ENCODE measurements at regions not wholly inside any gene's neighbourhood (a gene's known extent, or its start where the extent isn't known, plus 50 kb on each side); places are given as distances from the start of the nearest gene placed in this dataset.
"Not testable (repeated sequence)": the region's sequence is repeated elsewhere in the genome, so short reads cannot be mapped to it uniquely, and the experiment has no call there.

GRCh38 chr16:79386299-79386698 lies 214.2 kb downstream of the MAF start:
- no peak for DNase-seq (ENCODE audit: low read depth, low spot score)
- H3K36me3 Mint-ChIP-seq (ENCODE audit: low read depth) = no peaks in the 10 kb centered on the region
- no peak overlapping the region for H3K4me3 Mint-ChIP-seq
- no peak overlapping the region for H3K27ac Mint-ChIP-seq (ENCODE audit: unreplicated experiment)
- peaks cover under 1% of the 10 kb centered on the region for H3K4me1 Mint-ChIP-seq
- no peaks in the 10 kb centered on the region for H3K27me3 Mint-ChIP-seq (ENCODE audit: low read depth)
- H3K9me3 Mint-ChIP-seq = no peaks in the 10 kb centered on the region
- no peak for TF ChIP-seq CTCF (conservative IDR thresholded peaks at IDR 0.05)

- no peak for TF ChIP-seq CTCF (conservative IDR thresholded peaks at IDR 0.05)
- no peaks in the 10 kb centered on the region for H3K36me3 Mint-ChIP-seq (ENCODE audit: low read depth)
- H3K27ac Mint-ChIP-seq (ENCODE audit: unreplicated experiment) = no peak overlapping the region
- H3K27me3 Mint-ChIP-seq (ENCODE audit: low read depth) = peaks cover 3% of the 10 kb centered on the region
- no peak for DNase-seq (ENCODE audit: low read depth, low spot score)
- no peak overlapping the region for H3K4me3 Mint-ChIP-seq
- H3K9me3 Mint-ChIP-seq = peaks cover 3% of the 10 kb centered on the region
- H3K4me1 Mint-ChIP-seq = peaks cover 6% of the 10 kb centered on the region
These were observed 218.9 kb downstream of the MAF start for GRCh38 chr16:79381603-79382042.

- H3K36me3 Mint-ChIP-seq (ENCODE audit: low read depth) = no peaks in the 10 kb centered on the region
- TF ChIP-seq CTCF (conservative IDR thresholded peaks at IDR 0.05) = no peak
- H3K9me3 Mint-ChIP-seq = peaks cover 3% of the 10 kb centered on the region
- H3K27ac Mint-ChIP-seq (ENCODE audit: unreplicated experiment) = no peak overlapping the region
- DNase-seq (ENCODE audit: low read depth, low spot score) = no peak
- H3K27me3 Mint-ChIP-seq (ENCODE audit: low read depth) = peaks cover 3% of the 10 kb centered on the region
- H3K4me3 Mint-ChIP-seq = no peak overlapping the region
- peaks cover 6% of the 10 kb centered on the region for H3K4me1 Mint-ChIP-seq
These were observed 219.4 kb downstream of the MAF start for GRCh38 chr16:79380995-79381602.

- Mint-ChIP-seq H3K4me1 (peaks cover 6% of the 10 kb centered on the region), H3K27me3 (ENCODE audit: low read depth) (peaks cover 6% of the 10 kb centered on the region), H3K4me3 (no peak overlapping the region), H3K36me3 (ENCODE audit: low read depth) (no peaks in the 10 kb centered on the region), H3K9me3 (peaks cover 6% of the 10 kb centered on the region), H3K27ac (ENCODE audit: unreplicated experiment) (no peak overlapping the region)
- DNase-seq (ENCODE audit: low read depth, low spot score) = no peak
- TF ChIP-seq CTCF (conservative IDR thresholded peaks at IDR 0.05) = no peak
These were observed 221.4 kb downstream of the MAF start for GRCh38 chr16:79379095-79379494.

GRCh38 chr16:79377082-79377481 lies 223.5 kb downstream of the MAF start:
- H3K9me3 Mint-ChIP-seq; DNase-seq (ENCODE audit: low read depth, low spot score); H3K36me3 Mint-ChIP-seq (ENCODE audit: low read depth); H3K4me1 Mint-ChIP-seq; H3K4me3 Mint-ChIP-seq; H3K27me3 Mint-ChIP-seq (ENCODE audit: low read depth); H3K27ac Mint-ChIP-seq (ENCODE audit: unreplicated experiment): not testable (repeated sequence)

- H3K27ac Mint-ChIP-seq (ENCODE audit: unreplicated experiment) = no peak overlapping the region
- H3K4me3 Mint-ChIP-seq = no peak overlapping the region
- no peak for DNase-seq (ENCODE audit: low read depth, low spot score)
- H3K9me3 Mint-ChIP-seq = peaks cover 9% of the 10 kb centered on the region
- peaks cover 8% of the 10 kb centered on the region for H3K27me3 Mint-ChIP-seq (ENCODE audit: low read depth)
- H3K4me1 Mint-ChIP-seq = no peaks in the 10 kb centered on the region
- no peak for TF ChIP-seq CTCF (conservative IDR thresholded peaks at IDR 0.05)
- peaks cover 4% of the 10 kb centered on the region for H3K36me3 Mint-ChIP-seq (ENCODE audit: low read depth)
These were observed 225.2 kb downstream of the MAF start for GRCh38 chr16:79375351-79375750.
